ACHN (cell line): ENCODE measurements at regions not wholly inside any gene's neighbourhood (a gene's known extent, or its start where the extent isn't known, plus 50 kb on each side); places are given as distances from the start of the nearest gene placed in this dataset.

Experiments used
- DNase-seq: peaks from one replicate; pipeline ENCODE4 v3.0.0-alpha.2; 2015
- in situ Hi-C: cut with HindIII; loops from 2 replicates; pipeline ENCODE4 v1.10.0; 2017; ENCODE audit warnings: low sequenced_read_pairs, low pct_ligation_motif_present, low pct_unique_long_range_greater_than_20kb

GRCh38 chrX:139085404-139085803 is 373.9 kb upstream of the FGF13 start:
- in situ Hi-C loops, result no loop called here
- DNase-seq, result no peak

- in situ Hi-C loops, result no loop called here
- no peak for DNase-seq
Measured at GRCh38 chrX:139083191-139083590, 371.7 kb upstream of the FGF13 start.

DNA sequence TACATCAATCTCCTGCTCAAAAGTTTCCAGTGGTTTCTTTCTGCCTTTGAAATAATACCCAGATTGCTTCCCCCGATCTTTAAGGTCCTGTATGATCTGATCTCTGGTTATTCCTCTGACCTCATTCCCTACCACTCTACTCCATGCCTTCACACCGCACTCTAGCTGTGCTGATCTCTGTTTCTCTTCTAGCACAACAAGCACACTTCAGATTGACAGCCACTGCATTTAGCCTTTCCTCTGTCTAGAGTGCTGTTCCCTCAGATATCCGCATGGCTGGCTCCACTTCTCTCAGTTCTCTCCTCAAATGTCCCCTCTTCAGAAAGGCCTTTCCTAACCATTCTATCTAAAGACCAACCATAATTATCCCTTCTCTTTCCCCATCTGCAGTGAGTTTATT is 370.4 kb upstream of the FGF13 start:
- no peak for DNase-seq
- in situ Hi-C loops, result no loop called here

GRCh38 chrX:139079789-139080188 is 368.3 kb upstream of the FGF13 start:
- in situ Hi-C loops, result no loop called here
- no peak for DNase-seq

- in situ Hi-C loops, result no loop called here
- DNase-seq, result no peak
Measured at GRCh38 chrX:139078761-139079280, 367.3 kb upstream of the FGF13 start.

GRCh38 chrX:139078342-139078741 is 366.8 kb upstream of the FGF13 start:
- no peak for DNase-seq
- in situ Hi-C loops, result no loop called here

DNA sequence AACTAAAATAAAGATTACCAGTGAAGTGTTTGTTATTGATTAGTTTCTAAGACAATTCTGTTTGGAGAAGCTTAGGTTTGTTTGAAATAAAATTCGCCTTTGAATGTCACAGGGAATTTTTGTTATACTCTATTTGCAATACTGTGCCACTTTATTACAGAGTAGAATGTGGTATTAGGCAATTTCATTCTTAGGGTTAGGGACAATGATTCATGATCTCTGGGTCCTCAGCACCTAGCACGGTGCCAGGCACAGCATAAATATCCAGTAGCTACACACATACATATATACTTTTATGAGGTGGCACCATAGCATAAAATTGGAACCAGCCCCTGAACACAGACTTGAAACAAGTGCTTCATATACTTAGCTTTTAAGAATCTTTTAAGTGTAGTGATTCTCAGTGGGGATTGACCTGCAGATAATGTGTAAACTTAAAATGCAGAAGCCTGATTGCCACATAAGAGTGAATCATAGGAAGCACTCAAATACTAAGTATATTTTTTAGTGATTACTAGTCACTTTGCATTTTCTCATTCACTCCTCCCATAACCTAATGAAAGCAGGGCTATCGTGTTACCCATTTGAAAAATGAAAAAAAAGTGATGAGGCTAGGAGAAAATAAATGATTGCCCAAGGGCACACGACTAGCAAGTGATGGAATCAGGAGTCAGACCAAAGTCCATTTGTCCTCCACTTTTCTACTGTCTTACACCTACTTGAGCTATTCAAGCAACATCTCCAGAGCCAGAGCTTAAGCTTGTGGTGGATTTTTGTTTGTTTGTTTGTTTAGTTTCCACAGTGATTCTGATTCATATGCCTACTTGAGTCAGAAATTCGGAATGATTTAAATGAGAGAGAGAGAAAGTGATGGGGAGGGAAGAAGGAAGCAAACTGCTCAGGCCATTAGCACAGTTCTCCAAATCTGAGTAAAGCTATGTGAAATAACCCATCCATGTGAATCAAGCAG is 366.0 kb upstream of the FGF13 start:
- in situ Hi-C loops, result no loop called here
- DNase-seq, result no peak

GRCh38 chrX:139063364-139063763 is 351.8 kb upstream of the FGF13 start:
- DNase-seq, result no peak
- in situ Hi-C loops, result no loop called here

GRCh38 chrX:139058831-139059495 is 347.4 kb upstream of the FGF13 start:
- DNase-seq, result peak; percentile 0
- in situ Hi-C loops, result no loop called here

DNA sequence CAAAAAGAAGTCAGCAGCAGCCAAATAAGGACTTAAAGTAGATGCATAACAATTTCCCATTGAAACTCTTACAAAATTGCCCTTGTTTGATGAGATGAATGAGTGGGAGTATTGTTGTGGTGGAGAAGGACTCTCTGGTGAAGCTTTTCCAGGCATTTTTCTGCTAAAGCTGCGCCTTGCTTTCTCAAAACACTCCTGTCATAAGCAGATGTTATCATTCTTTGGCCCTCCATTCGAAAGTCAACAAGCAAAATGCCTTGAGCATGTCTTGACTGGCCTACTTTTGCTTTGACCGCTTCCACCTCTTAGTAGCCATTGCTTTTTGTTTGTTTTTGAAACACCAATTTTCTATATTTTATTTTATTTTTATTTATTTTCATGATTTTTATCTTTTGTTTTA is 340.9 kb upstream of the FGF13 start:
- DNase-seq, result no peak
- in situ Hi-C loops, result no loop called here

DNA sequence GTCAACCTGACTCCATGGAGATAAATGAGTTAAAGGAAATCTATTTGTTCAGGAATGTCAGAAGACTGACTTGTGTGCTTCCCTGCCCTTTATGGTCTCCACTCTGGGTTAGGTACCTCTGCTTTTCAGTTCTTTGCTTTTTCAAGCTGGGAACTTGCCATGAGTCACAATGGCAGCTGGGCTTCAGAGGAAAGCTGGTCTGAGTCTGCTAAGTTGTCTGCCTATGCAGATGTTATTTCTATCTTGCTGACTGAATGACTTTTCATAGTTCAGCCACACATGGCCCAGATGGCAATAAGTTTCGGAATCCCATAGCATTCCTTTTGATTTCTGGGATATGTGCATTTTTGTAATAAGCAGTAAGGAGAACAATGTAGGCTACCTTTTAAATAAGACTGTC is 337.9 kb upstream of the FGF13 start:
- in situ Hi-C loops, result no loop called here
- DNase-seq, result no peak

GRCh38 chrX:139044680-139045079 is 333.2 kb upstream of the FGF13 start:
- no peak for DNase-seq
- in situ Hi-C loops, result no loop called here

DNA sequence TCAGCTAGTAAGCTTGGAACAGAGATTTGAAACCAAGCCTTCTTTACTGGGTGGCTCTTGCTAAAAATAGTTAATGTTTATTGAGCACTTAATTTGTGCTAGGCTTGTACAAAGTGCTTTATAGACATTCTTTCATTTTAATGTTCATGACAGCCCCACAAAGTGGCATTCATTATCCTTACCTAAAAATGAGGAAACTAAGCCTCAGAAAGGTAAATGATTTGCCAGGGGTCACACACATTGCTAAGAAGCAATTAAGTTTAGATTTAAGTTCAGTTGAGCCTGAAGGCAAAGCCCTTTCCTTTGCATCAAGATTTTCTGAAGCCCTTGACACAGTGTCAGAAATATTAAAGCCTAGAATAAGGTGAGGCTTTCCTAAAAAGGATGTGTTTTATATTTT is 327.5 kb upstream of the FGF13 start:
- DNase-seq, result no peak
- in situ Hi-C loops, result no loop called here

DNA sequence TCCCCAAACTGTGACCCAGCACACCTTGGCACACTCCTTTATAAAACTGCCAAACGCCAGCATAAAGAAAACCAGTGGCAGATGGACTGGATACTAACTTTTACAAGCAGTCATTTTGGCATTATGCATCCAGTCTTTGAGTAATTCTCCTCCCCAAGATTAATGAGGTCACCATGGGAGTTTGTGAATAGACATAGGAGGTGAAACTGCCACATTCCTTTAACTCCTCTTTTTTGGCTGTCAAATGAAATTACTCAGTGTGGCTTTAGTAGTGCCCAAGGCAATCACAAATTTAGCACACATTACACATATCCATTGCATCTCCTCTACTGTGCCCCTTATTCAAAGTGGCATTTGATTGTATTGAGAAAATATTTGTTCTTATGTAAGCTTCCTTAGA is 315.3 kb upstream of the FGF13 start:
- in situ Hi-C loops, result no loop called here
- DNase-seq, result no peak

GRCh38 chrX:139026406-139026805 is 314.9 kb upstream of the FGF13 start:
- in situ Hi-C loops, result no loop called here
- no peak for DNase-seq

- no peak for DNase-seq
- in situ Hi-C loops, result no loop called here
Measured at GRCh38 chrX:139025816-139026215, 314.3 kb upstream of the FGF13 start.

DNA sequence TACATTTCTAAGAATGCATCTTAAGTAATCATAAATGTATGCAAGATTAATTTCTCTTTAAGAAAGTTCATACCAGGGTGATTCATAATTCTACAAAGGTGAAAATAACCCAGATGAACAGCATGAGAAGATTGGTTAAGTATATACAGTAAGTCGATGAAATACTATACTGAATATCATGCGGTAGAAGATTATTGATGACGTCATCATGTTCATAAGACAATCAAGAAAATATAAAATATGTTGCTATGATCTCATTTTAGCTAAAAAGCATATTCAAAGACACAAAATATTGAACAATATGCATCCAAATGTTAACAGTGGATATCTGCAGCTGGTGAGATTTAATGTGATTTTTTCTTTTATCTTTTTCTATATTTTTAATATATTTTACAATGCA is 312.0 kb upstream of the FGF13 start:
- in situ Hi-C loops, result no loop called here
- no peak for DNase-seq

DNA sequence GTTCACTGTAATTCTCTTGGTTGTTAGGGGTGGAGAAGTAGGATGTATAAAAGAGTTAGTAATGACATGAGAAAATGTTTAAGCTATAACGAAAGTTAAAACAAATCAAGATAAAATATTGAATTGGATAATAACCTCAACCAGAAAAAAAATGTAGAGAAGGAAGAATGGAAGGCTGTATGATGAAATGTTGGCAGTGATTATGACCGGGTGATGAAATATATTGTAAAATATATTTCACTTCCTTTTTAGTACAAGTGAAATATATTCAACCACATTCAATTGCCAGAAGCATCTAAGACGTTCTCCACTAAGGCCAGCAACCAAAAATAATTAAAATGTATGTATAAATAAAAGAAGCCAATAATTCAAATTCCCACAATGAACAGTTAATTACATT is 309.3 kb upstream of the FGF13 start:
- DNase-seq, result no peak
- in situ Hi-C loops, result no loop called here

DNA sequence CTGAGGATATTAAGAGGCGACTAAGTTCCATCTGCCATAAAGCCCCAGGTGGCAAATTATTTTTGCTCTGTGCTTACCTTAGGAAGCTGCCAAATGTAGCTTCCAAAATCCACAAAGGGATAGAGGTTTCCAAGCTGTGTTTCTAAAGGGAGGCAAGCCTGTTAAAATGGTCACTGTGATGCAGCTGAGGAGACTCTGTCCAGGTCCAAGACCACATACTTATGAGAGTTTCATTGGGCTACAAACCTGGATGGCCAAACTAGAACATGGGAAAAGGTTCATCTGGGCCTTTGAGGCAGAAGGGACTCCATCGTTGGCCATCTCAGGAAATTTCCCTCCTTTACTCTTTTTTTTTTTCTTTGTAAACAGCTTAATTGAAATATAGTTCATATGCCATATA is 306.9 kb upstream of the FGF13 start:
- in situ Hi-C loops, result no loop called here
- DNase-seq, result no peak

- in situ Hi-C loops, result no loop called here
- DNase-seq, result no peak
Measured at GRCh38 chrX:139015627-139016026, 304.1 kb upstream of the FGF13 start.
